ENCODE measurements at regions not wholly inside any gene's neighbourhood (a gene's known extent, or its start where the extent isn't known, plus 50 kb on each side); places are given as distances from the start of the nearest gene placed in this dataset.

GRCh38 chr11:92696076-92696475 is 273.4 kb upstream of the MTNR1B start:
- Histone ChIP-seq H2BK120ac (replicated peaks; ENCODE audit: low read depth, low read length) (no peak overlapping the region), H2AK5ac (ENCODE audit: low read depth, low read length) (no peak overlapping the region), H3K4me1 (replicated peaks in 1 of 4; ENCODE audit: control insufficient read depth in 3 of 4, insufficient read depth in 4 of 4, low read length in 3 of 4) (no peaks in the 10 kb centered on the region), H3K9ac (replicated peaks in 1 of 4; ENCODE audit: extremely low read depth in 1 of 4, low read depth in 3 of 4, low read length in 3 of 4) (no peak overlapping the region), H2BK20ac (ENCODE audit: low read length) (no peak overlapping the region), H4K20me1 (replicated peaks in 1 of 2; ENCODE audit: control insufficient read depth in 1 of 2, insufficient read depth in 2 of 2, low read length in 2 of 2) (no peaks in the 10 kb centered on the region), H3K23ac (ENCODE audit: insufficient read length) (no peak overlapping the region), H3K4me2 (ENCODE audit: insufficient read depth in 1 of 2, low read depth in 2 of 2, low read length in 2 of 2) (no peak overlapping the region), H3K27me3 (replicated peaks in 1 of 4; ENCODE audit: control insufficient read depth in 3 of 4, extremely low read depth in 1 of 4, insufficient read depth in 3 of 4, low read length in 3 of 4) (peaks cover 0 to 1% (median 0%) of the 10 kb centered on the region in 4 experiments; a peak in 1 of 7 replicates), H3K27ac (ENCODE audit: low read depth, low read length) (no peak overlapping the region), H3K56ac (replicated peaks; ENCODE audit: insufficient read length, low read depth, low read length) (no peak overlapping the region), H3K4ac (replicated peaks; ENCODE audit: insufficient read length, low read depth, low read length) (no peak overlapping the region), H3K23me2 (ENCODE audit: low read depth, low read length) (no peaks in the 10 kb centered on the region; the same call in 1 of the 2 replicates), H3K4me3 (ENCODE audit: extremely low read depth in 1 of 4, insufficient read depth in 2 of 4, low read depth in 3 of 4, low read length in 4 of 4) (no peak overlapping the region), H3K14ac (ENCODE audit: insufficient read length) (no peak overlapping the region), H2BK5ac (ENCODE audit: low read depth, low read length) (no peak overlapping the region), H3K18ac (ENCODE audit: extremely low read depth, low read length) (no peak overlapping the region), H3K79me2 (ENCODE audit: control insufficient read depth in 1 of 2, insufficient read depth in 2 of 2, low read length in 2 of 2) (no peaks in the 10 kb centered on the region), H2AFZ (ENCODE audit: low read length) (no peak overlapping the region), H3K79me1 (ENCODE audit: low read depth, low read length) (no peaks in the 10 kb centered on the region), H4K8ac (ENCODE audit: extremely low read depth, insufficient read depth, low read length) (no peak overlapping the region), H3K36me3 (ENCODE audit: control insufficient read depth in 2 of 4, insufficient read depth in 4 of 4, low read length in 3 of 4) (no peaks in the 10 kb centered on the region), H3K9me3 (ENCODE audit: insufficient read depth in 2 of 2, low read depth in 1 of 2, low read length in 1 of 2) (no peaks in the 10 kb centered on the region), H2BK12ac (ENCODE audit: low read depth, low read length) (no peak overlapping the region), H4K5ac (ENCODE audit: insufficient read length, low read depth, low read length) (no peak overlapping the region), H2BK15ac (ENCODE audit: low read length) (no peak overlapping the region), H4K91ac (replicated peaks; ENCODE audit: insufficient read length, low read length) (no peak overlapping the region)
- TF ChIP-seq KDM5A (IDR thresholded peaks at IDR 0.05; ENCODE audit: low read length) (no peak), RFX5 (IDR thresholded peaks at IDR 0.05; ENCODE audit: borderline replicate concordance, low read depth, low read length) (no peak), RNF2 (IDR thresholded peaks at IDR 0.05; ENCODE audit: borderline replicate concordance, low read depth, low read length, missing control alignments, poor library complexity, severe bottlenecking) (no peak), POU5F1 (IDR thresholded peaks at IDR 0.05; ENCODE audit: low read depth, low read length) (no peak)
- no peak for FAIRE-seq
- POLR2A ChIA-PET (ENCODE audit: partially characterized antibody), result interaction anchor here (0.7 kb wide), 1 partner anchor 11 kb away, joined by 3 read pairs; no protein-coding TSS in a partner anchor
- WGBS, 2 experiments (ENCODE audit: extremely low coverage in 1 of 2, insufficient coverage in 1 of 2, insufficient read length in 1 of 2, insufficient replicate concordance in 2 of 2, low coverage in 1 of 2, low lambda C conversion rate in 2 of 2, missing lambda C conversion rate in 1 of 2), result 83% methylated on average over 1 of the region's 1 CpG; no CpG with 5 or more reads in 1 of the 2 experiments
- no peak for DNase-seq (ENCODE audit: low read depth in 1 of 2, low spot score in 2 of 2)
- CTCF ChIA-PET (ENCODE audit: partially characterized antibody), result interaction anchor here (1.1 to 1.3 kb wide), 3 partner anchors 25 to 299 kb away, joined by 3 to 5 read pairs (median 3); no protein-coding TSS in a partner anchor
